PC-3 (cell line): ENCODE measurements at regions not wholly inside any gene's neighbourhood (a gene's known extent, or its start where the extent isn't known, plus 50 kb on each side); places are given as distances from the start of the nearest gene placed in this dataset.
"Not testable (repeated sequence)": the region's sequence is repeated elsewhere in the genome, so short reads cannot be mapped to it uniquely, and the experiment has no call there.

Experiments
- ATAC-seq: fragments of 200-7000 bp; cut with Tn5 transposase; 2 replicates; pipeline ENCODE4 v1.9.1; 2020; ENCODE audit warnings: mild to moderate bottlenecking, moderate library complexity
- BruUV-seq: library from RNA; stranded (reverse); fragments of 400-500 nt; replicated peaks from 2 replicates; lab custom pipeline; 2021; lab: Mats Ljungman, UMichigan
- CTCF ChIA-PET: fragments of 300-600 bp; sonication (Branson Sonifier 250); formaldehyde crosslinking; loops from one replicate; lab custom pipeline; 2022; ENCODE audit warnings: antibody characterized with exemption; lab: Charles Lee
- POLR2A ChIA-PET: fragments of 300-600 bp; sonication (Branson Sonifier 250); formaldehyde crosslinking; loops from one replicate; lab custom pipeline; 2022; ENCODE audit warnings: antibody characterized with exemption; ENCODE audit not compliant: unreplicated experiment; lab: Charles Lee
- DNase-seq: peaks from one replicate; pipeline ENCODE4 v3.0.0-alpha.2; 2015
- H2AFZ ChIP-seq: fragments of 300-600 bp; sonication (generic); 2 replicates; pipeline ENCODE4 v1.6.0; 2016; ENCODE audit warnings: antibody characterized with exemption, low read length
- H3F3A ChIP-seq: fragments of 300-600 bp; sonication (generic); one replicate; pipeline ENCODE4 v1.6.0; 2017; ENCODE audit warnings: antibody characterized with exemption, low read length, control low read depth, mild to moderate bottlenecking; ENCODE audit not compliant: unreplicated experiment
- H3K27ac ChIP-seq: fragments of 300-600 bp; sonication (generic); 2 replicates; pipeline ENCODE4 v1.5.1; 2016; ENCODE audit warnings: mild to moderate bottlenecking, low read length
- H3K27me3 ChIP-seq: fragments of 300-600 bp; sonication (generic); 2 replicates; pipeline ENCODE4 v1.6.1; 2016; ENCODE audit warnings: low read length, mixed read lengths
- H3K36me3 ChIP-seq: fragments of 300-600 bp; sonication (generic); 2 replicates; pipeline ENCODE4 v1.6.1; 2016; ENCODE audit warnings: low read depth, mixed run types, low read length, mixed read lengths
- H3K4me1 ChIP-seq: fragments of 300-600 bp; sonication (generic); 2 replicates; pipeline ENCODE4 v1.5.1; 2016; ENCODE audit warnings: low read length; ENCODE audit not compliant: insufficient read depth
- H3K4me2 ChIP-seq: fragments of 300-600 bp; sonication (generic); 2 replicates; pipeline ENCODE4 v1.6.0; 2016; ENCODE audit warnings: low read length
- H3K4me3 ChIP-seq: fragments of 300-600 bp; sonication (generic); 2 replicates; pipeline ENCODE4 v1.5.1; 2016; ENCODE audit warnings: mild to moderate bottlenecking, low read length, mixed read lengths
- H3K79me2 ChIP-seq: fragments of 300-600 bp; sonication (generic); 2 replicates; pipeline ENCODE4 v1.6.1; 2017; ENCODE audit warnings: low read length, mixed read lengths
- H3K9ac ChIP-seq: fragments of 300-600 bp; sonication (generic); 2 replicates; pipeline ENCODE4 v1.6.0; 2016; ENCODE audit warnings: mild to moderate bottlenecking, low read length
- H3K9me2 ChIP-seq: fragments of 300-600 bp; sonication (generic); replicated peaks from 2 replicates; pipeline ENCODE4 v1.6.1; 2016; ENCODE audit warnings: mixed run types, low read length, mixed read lengths
- H3K9me3 ChIP-seq: fragments of 300-600 bp; sonication (generic); 2 replicates; pipeline ENCODE4 v1.6.1; 2016; ENCODE audit warnings: low read length, mixed read lengths
- H4K20me1 ChIP-seq: fragments of 300-600 bp; sonication (generic); 2 replicates; pipeline ENCODE4 v1.6.1; 2016; ENCODE audit warnings: low read length, mixed read lengths
- CTCF ChIP-seq: fragments of 300-600 bp; sonication (generic); conservative IDR thresholded peaks from 2 replicates; pipeline ENCODE4 v1.5.1; 2017; ENCODE audit warnings: antibody characterized with exemption, low read depth, mild to moderate bottlenecking, low read length
- EZH2 ChIP-seq: fragments of 300-600 bp; sonication (generic); IDR thresholded peaks from one replicate; pipeline ENCODE4 v1.6.1; 2017; ENCODE audit warnings: antibody characterized with exemption, mild to moderate bottlenecking, low read length; ENCODE audit not compliant: unreplicated experiment
- EZH2phosphoT487 ChIP-seq: fragments of 300-600 bp; sonication (generic); IDR thresholded peaks from 2 replicates; pipeline ENCODE4 v1.6.1; 2018; ENCODE audit warnings: mild to moderate bottlenecking, antibody characterized with exemption, low read length, borderline replicate concordance
- intact Hi-C: fragments of 100-400 bp; cut with micrococcal nuclease; formaldehyde crosslinking; loops from 2 replicates; pipeline ENCODE4 v1.9.0; 2023

GRCh38 chr2:126988482-126988881 lies 89.8 kb downstream of the TEX51 start:
- Histone ChIP-seq H2AFZ (no peak overlapping the region), H3K27ac (no peak overlapping the region), H3K4me3 (no peak overlapping the region), H3K9me3 (no peaks in the 10 kb centered on the region), H3K36me3 (no peaks in the 10 kb centered on the region), H3K79me2 (no peaks in the 10 kb centered on the region), H3F3A (no peaks in the 10 kb centered on the region), H4K20me1 (no peaks in the 10 kb centered on the region), H3K4me1 (no peaks in the 10 kb centered on the region), H3K9me2 (no peaks in the 10 kb centered on the region), H3K4me2 (no peak overlapping the region), H3K9ac (no peak overlapping the region), H3K27me3 (peaks cover 83% of the 10 kb centered on the region)
- CTCF ChIA-PET = no interaction called here
- ATAC-seq (no peak), DNase-seq (no peak)
- POLR2A ChIA-PET = no interaction called here
- BruUV-seq = no TSS peak
- intact Hi-C loops = no loop called here
- TF ChIP-seq CTCF (no peak), EZH2 (no peak), EZH2phosphoT487 (no peak)

GRCh38 chr2:126989064-126989463 lies 90.4 kb downstream of the TEX51 start:
- H4K20me1 ChIP-seq, CTCF ChIA-PET, DNase-seq, H3K79me2 ChIP-seq, H3K4me2 ChIP-seq, H3K9me3 ChIP-seq, BruUV-seq, H2AFZ ChIP-seq, H3K4me1 ChIP-seq, H3K36me3 ChIP-seq, POLR2A ChIA-PET, ATAC-seq, H3K4me3 ChIP-seq, H3K9me2 ChIP-seq, H3F3A ChIP-seq, H3K9ac ChIP-seq, H3K27ac ChIP-seq, intact Hi-C loops: not testable (repeated sequence)
- H3K27me3 ChIP-seq = peaks cover 78% of the 10 kb centered on the region

- POLR2A ChIA-PET = no interaction called here
- Histone ChIP-seq H3K36me3 (no peaks in the 10 kb centered on the region), H4K20me1 (no peaks in the 10 kb centered on the region)
Observed at GRCh38 chr2:126990200-126990599, 91.5 kb downstream of the TEX51 start.

More at GRCh38 chr2:126990200-126990599, 91.5 kb downstream of the TEX51 start:
- DNase-seq (no peak), ATAC-seq (no peak)
- H3K9ac ChIP-seq = no peak overlapping the region
- no peaks in the 10 kb centered on the region for H3K9me2 ChIP-seq
- H3K27me3 ChIP-seq = peaks cover 74% of the 10 kb centered on the region
- no peaks in the 10 kb centered on the region for H3F3A ChIP-seq
- no peak overlapping the region for H3K4me3 ChIP-seq
- TF ChIP-seq EZH2 = no peak
- TF ChIP-seq CTCF = no peak
- TF ChIP-seq EZH2phosphoT487 = no peak
- no TSS peak for BruUV-seq
- intact Hi-C loops = no loop called here
- H3K27ac ChIP-seq = no peak overlapping the region
- H3K4me1 ChIP-seq = no peaks in the 10 kb centered on the region
- H3K79me2 ChIP-seq = no peaks in the 10 kb centered on the region
- H3K9me3 ChIP-seq = no peaks in the 10 kb centered on the region
- no peak overlapping the region for H2AFZ ChIP-seq
- CTCF ChIA-PET = no interaction called here
- no peak overlapping the region for H3K4me2 ChIP-seq
